ENCODE measurements at regions not wholly inside any gene's neighbourhood (a gene's known extent, or its start where the extent isn't known, plus 50 kb on each side); places are given as distances from the start of the nearest gene placed in this dataset.
"Not testable (repeated sequence)": the region's sequence is repeated elsewhere in the genome, so short reads cannot be mapped to it uniquely, and the experiment has no call there.

DNA sequence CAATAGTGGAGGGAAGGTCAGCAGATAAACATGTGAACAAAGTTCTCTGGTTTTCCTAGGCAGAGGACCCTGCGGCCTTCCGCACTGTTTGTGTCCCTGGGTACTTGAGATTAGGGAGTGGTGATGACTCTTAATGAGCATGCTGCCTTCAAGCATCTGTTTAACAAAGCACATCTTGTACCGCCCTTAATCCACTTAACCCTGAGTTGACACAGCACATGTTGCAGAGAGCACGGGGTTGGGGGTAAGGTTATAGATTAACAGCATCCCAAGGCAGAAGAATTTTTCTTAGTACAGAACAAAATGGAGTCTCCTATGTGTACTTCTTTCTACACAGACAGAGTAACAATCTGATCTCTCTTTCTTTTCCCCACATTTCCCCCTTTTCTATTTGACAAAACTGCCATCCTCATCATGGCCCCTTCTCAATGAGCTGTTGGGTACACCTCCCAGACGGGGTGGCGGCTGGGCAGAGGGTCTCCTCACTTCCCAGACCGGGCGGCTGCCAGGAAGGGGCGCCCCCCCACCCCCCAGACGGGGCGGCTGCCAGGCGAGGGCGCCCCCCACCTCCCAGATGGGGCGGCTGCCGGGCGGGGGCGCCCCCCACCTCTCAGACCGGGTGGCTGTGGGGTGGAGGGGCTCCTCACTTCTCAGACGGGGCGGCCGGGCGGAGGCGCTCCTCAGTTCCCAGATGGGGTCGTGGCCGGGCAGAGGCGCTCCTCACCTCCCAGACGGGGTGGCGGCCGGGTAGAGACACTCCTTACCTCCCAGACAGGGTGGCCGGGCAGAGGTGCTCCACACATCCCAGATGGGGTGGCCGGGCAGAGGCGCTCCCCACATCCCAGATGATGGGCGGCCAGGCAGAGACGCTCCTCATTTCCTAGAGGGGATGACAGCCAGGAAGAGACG is 361.6 kb upstream of the SGO1 start:
- H3K36me3 Mint-ChIP-seq (ENCODE audit: low read depth); H3K27ac Mint-ChIP-seq; H3K4me3 Mint-ChIP-seq; POLR2A ChIA-PET; DNase-seq; H3K27me3 Mint-ChIP-seq; CTCF ChIA-PET; H3K4me1 Mint-ChIP-seq; H3K9me3 Mint-ChIP-seq: not testable (repeated sequence)

DNA sequence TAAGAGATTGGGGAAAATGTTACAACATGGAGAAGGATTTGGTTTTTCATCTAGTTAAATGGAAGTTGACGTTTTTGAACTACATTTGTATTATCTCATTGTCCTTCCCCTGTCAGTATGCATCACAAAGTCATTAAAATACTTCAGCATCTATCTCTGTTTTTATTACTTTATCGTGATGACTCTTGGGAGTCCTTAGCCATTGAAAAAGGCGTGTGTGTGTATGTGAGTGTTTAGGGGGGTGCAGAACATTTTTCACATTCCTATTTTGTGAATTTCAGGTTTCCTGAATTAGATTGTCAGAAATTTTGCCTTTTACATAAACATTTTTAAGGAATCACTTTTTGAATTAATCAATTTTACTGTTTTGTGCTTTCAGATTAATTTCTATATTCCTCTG is 360.6 kb upstream of the SGO1 start:
- peaks cover 3% of the 10 kb centered on the region for H3K9me3 Mint-ChIP-seq
- H3K27ac Mint-ChIP-seq = no peak overlapping the region
- ChIA-PET POLR2A (no interaction called here), CTCF (no interaction called here)
- no peak overlapping the region for H3K4me3 Mint-ChIP-seq
- no peaks in the 10 kb centered on the region for H3K36me3 Mint-ChIP-seq (ENCODE audit: low read depth)
- no peak for DNase-seq
- no peaks in the 10 kb centered on the region for H3K4me1 Mint-ChIP-seq
- H3K27me3 Mint-ChIP-seq = no peaks in the 10 kb centered on the region

DNA sequence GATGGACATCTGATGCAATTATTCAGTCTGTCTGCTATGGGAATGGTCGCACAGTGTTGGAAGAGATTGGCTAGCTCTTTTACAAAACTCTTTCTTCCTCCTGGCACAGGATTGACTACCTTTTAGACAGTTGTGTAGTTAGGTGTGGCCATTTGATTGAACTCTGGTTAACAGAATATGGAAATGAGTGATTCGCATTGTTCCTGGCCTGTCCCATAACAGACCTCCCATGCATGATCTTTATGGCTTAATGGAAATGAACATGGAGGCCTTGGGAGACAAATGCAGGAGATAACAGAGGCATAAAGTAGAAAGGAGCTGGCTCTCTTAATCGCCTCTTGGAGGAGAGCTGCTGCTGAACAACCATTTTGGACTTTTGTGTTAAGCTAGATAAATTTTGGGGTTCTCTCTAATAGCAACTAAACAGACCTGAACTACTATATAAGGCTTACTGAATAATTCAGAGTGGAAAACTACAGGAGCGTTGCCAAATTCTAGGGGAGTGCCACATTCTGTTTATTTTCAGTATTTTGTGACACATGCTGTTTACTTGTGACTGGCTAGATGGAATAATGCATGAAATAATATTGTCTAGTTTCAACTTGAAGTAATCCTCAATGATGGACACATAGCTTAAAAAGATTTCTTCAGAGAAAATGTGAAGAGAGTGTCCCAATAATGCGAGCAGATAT is 357.7 kb upstream of the SGO1 start:
- ChIA-PET POLR2A (no interaction called here), CTCF (no interaction called here)
- Mint-ChIP-seq H3K9me3 (peaks cover 3% of the 10 kb centered on the region), H3K27ac (no peak overlapping the region), H3K27me3 (no peaks in the 10 kb centered on the region), H3K36me3 (ENCODE audit: low read depth) (no peaks in the 10 kb centered on the region), H3K4me3 (no peak overlapping the region), H3K4me1 (no peaks in the 10 kb centered on the region)
- DNase-seq = no peak

DNA sequence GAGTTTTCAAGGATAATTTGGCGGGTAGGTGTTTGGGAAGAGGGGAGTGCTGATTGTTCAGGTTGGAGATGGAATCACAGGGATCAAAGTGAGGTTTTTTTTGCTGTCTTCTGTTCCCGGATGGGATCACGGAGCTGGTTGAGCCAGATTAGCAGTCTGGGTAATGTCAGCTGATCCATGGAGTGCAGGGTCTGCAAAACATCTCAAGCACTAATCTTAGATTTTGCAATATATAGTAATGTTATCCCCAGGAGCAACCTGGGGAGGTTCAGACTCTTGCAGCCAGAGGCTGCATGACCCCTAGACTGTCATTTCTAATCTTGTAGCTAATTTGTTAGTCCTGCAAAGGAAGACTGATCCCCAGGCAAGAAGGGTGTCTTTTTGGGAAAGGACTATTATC is 354.1 kb upstream of the SGO1 start:
- no peak for DNase-seq
- H3K4me1 Mint-ChIP-seq = no peaks in the 10 kb centered on the region
- no peaks in the 10 kb centered on the region for H3K36me3 Mint-ChIP-seq (ENCODE audit: low read depth)
- CTCF ChIA-PET = no interaction called here
- no peaks in the 10 kb centered on the region for H3K27me3 Mint-ChIP-seq
- POLR2A ChIA-PET = no interaction called here
- H3K9me3 Mint-ChIP-seq = no peaks in the 10 kb centered on the region
- H3K4me3 Mint-ChIP-seq = no peak overlapping the region
- no peak overlapping the region for H3K27ac Mint-ChIP-seq

DNA sequence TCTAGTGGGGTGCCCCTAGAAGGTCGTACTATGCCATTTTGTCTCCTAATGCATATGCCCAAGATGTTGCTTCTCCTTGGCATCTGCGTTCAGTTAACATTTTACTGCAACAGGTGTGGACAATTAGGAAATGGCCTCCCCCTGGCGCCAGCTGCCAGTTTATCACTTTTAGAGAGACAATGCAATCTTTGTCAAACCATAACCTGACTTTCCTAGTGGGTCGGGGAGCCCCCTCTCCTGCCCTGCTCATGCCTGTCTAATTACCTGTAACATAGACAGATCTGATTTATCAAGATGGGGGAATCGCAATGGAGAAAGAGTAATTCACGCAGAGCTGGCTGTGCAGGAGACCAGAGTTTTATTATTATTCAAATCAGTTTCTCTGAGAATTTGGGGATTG is 353.7 kb upstream of the SGO1 start:
- Mint-ChIP-seq H3K9me3 (no peaks in the 10 kb centered on the region), H3K4me3 (no peak overlapping the region), H3K27me3 (no peaks in the 10 kb centered on the region), H3K36me3 (ENCODE audit: low read depth) (no peaks in the 10 kb centered on the region), H3K4me1 (no peaks in the 10 kb centered on the region), H3K27ac (no peak overlapping the region)
- ChIA-PET POLR2A (no interaction called here), CTCF (no interaction called here)
- DNase-seq = no peak

DNA sequence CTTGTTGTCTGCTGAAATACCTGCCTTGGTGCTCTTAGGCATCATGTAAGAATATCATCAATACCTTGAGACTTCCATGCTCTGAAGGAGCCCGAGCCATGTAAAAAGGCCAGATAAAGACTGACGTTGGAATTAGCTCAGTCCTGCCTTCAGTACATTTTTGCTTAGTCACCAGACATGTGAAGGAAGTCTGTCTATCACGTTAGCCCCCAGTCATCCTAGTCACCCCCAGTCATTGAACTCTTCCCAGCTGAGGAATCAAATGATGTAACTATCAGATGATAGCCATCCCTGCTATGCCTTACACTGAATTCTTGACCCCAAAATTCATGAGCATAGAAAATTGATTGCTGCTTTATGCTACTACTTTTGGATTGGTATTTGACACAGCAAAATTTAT is 351.2 kb upstream of the SGO1 start:
- DNase-seq = no peak
- POLR2A ChIA-PET = no interaction called here
- Mint-ChIP-seq H3K4me1 (no peaks in the 10 kb centered on the region), H3K27me3 (no peaks in the 10 kb centered on the region), H3K9me3 (no peaks in the 10 kb centered on the region), H3K4me3 (no peak overlapping the region), H3K36me3 (ENCODE audit: low read depth) (no peaks in the 10 kb centered on the region), H3K27ac (no peak overlapping the region)
- CTCF ChIA-PET = no interaction called here

DNA sequence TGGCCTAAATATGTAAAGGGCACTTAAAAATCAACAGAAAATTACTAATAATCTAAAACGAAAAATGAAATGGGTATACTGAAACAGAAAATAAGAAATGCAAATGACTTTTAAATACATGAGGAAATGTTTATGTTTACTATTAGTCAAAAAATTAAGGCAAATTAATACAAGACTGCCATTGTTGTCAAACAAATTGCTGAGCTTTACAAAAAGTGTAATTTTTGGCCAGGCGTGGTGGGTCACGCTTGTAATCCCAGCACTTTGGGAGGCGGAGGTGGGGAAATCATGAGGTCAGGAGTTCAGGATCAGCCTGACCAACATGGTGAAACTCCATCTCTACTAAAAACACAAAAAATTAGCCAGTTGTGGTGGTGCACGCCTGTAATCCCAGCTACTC is 343.9 kb upstream of the SGO1 start:
- Mint-ChIP-seq H3K4me1 (no peaks in the 10 kb centered on the region), H3K27ac (no peak overlapping the region), H3K36me3 (ENCODE audit: low read depth) (no peaks in the 10 kb centered on the region), H3K9me3 (no peaks in the 10 kb centered on the region), H3K4me3 (no peak overlapping the region), H3K27me3 (no peaks in the 10 kb centered on the region)
- ChIA-PET CTCF (no interaction called here), POLR2A (no interaction called here)
- no peak for DNase-seq

DNA sequence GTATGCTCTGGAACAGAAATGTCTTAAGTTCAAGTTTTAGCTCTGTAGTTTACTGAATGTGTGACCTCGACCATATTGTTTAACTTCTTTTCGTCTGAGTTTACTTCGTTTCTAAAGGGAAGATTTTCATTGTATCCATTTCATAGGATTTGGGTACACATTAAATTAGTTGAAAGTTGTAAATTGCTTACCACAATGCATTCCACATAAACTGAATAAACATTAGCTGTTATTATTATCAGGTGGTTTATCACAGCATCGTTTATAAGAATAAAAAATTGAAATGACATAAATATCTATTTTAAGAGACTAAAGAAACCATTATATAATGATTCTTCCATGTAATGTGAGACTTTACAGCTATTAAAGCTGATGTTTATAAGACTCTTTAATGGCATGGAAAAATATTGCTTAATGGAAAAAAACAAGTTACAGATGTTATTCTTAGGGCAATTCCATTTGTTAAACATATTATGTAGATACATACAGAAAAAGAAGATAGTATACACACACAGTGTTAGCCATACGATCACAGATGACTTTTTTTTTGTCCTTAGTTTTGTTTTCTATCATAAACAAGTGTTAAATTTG is 342.3 kb upstream of the SGO1 start:
- no peaks in the 10 kb centered on the region for H3K9me3 Mint-ChIP-seq
- DNase-seq = no peak
- ChIA-PET POLR2A (no interaction called here), CTCF (no interaction called here)
- no peak overlapping the region for H3K4me3 Mint-ChIP-seq
- no peaks in the 10 kb centered on the region for H3K4me1 Mint-ChIP-seq
- H3K27me3 Mint-ChIP-seq = no peaks in the 10 kb centered on the region
- H3K36me3 Mint-ChIP-seq (ENCODE audit: low read depth) = no peaks in the 10 kb centered on the region
- no peak overlapping the region for H3K27ac Mint-ChIP-seq

DNA sequence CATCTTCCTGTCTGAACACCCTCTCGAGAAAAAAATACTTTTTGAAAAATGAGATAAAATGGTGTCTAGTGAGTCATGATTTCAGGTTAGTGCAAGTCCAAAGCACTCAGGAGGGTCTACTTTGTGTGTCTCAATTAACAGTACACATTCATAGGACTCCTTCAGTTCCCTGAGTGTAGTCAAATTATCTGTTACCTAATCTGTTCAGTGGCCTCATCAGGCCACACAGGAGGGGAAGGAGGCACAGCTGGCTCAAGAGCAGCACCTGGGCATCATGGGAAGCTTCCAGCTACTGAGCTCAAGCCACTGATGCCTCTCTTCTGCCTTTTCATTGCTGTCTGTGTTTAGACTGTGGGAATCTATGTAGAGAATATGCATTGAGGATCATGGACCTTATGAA is 341.4 kb upstream of the SGO1 start:
- no peaks in the 10 kb centered on the region for H3K9me3 Mint-ChIP-seq
- H3K27me3 Mint-ChIP-seq = no peaks in the 10 kb centered on the region
- no peak overlapping the region for H3K4me3 Mint-ChIP-seq
- CTCF ChIA-PET = no interaction called here
- POLR2A ChIA-PET = no interaction called here
- DNase-seq = no peak
- H3K36me3 Mint-ChIP-seq (ENCODE audit: low read depth) = no peaks in the 10 kb centered on the region
- no peak overlapping the region for H3K27ac Mint-ChIP-seq
- H3K4me1 Mint-ChIP-seq = no peaks in the 10 kb centered on the region

DNA sequence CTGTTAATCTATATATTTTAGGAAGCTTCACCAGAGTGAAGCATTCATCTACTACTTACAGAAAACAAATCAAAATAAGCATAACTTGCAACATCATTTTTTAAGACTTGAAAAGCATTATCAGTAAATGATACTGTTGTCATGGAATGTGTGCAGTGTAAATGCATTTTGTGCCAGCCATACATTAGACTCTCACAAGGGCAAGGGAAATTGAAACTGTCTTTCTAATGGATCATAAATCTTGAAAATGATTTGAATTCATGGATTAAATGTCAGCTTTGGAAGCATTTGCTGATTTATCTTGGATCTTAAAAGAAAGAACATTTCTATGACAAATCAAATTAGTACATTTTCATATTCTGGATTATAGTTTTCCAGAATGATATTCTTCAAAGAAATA is 338.3 kb upstream of the SGO1 start:
- ChIA-PET POLR2A (no interaction called here), CTCF (no interaction called here)
- Mint-ChIP-seq H3K27ac (no peak overlapping the region), H3K36me3 (ENCODE audit: low read depth) (no peaks in the 10 kb centered on the region), H3K9me3 (no peaks in the 10 kb centered on the region), H3K27me3 (no peaks in the 10 kb centered on the region), H3K4me3 (no peak overlapping the region), H3K4me1 (no peaks in the 10 kb centered on the region)
- DNase-seq = no peak

DNA sequence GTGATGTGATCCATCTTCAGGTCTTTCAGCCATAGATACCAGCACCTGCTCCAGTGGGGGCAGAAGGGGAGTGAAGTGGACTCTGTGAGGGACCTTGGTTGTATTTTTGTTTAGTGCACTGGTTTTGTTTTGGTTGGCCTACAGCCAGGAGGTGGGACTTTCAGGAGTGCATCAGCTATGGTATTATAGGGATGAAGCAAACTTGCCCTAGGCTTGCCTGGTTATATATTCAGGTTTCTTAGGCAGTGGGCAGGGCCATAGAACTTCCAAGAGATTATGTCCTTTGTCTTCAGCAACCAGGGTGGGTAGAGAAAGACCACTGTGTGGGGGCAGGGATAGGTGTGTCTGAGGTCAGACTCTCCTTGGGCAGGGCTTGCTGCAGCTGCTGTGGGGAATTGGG is 337.3 kb upstream of the SGO1 start:
- POLR2A ChIA-PET = no interaction called here
- Mint-ChIP-seq H3K9me3 (no peaks in the 10 kb centered on the region), H3K4me3 (no peak overlapping the region), H3K36me3 (ENCODE audit: low read depth) (no peaks in the 10 kb centered on the region), H3K27ac (no peak overlapping the region), H3K4me1 (no peaks in the 10 kb centered on the region), H3K27me3 (no peaks in the 10 kb centered on the region)
- CTCF ChIA-PET = no interaction called here
- no peak for DNase-seq

DNA sequence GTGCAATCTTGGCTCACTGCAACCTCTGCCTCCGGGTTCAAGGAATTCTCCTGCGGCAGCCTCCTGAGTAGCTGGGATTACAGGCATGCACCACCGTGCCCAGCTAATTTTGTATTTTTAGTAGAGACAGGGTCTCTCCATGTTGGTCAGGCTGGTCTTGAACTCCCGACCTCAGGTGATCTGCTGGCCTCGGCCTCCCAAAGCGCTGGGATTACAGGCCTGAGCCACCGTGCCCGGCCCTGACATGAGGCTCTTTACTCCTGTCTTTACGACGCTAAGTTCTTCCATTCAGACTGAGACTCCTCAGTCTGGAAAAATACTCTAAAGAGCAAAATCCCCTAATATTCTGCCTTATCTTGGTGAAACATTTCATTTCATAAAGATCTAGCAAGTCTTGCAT is 331.3 kb upstream of the SGO1 start:
- POLR2A ChIA-PET; H3K9me3 Mint-ChIP-seq; H3K27me3 Mint-ChIP-seq; CTCF ChIA-PET; H3K4me3 Mint-ChIP-seq; H3K27ac Mint-ChIP-seq; H3K36me3 Mint-ChIP-seq (ENCODE audit: low read depth); H3K4me1 Mint-ChIP-seq; DNase-seq: not testable (repeated sequence)

DNA sequence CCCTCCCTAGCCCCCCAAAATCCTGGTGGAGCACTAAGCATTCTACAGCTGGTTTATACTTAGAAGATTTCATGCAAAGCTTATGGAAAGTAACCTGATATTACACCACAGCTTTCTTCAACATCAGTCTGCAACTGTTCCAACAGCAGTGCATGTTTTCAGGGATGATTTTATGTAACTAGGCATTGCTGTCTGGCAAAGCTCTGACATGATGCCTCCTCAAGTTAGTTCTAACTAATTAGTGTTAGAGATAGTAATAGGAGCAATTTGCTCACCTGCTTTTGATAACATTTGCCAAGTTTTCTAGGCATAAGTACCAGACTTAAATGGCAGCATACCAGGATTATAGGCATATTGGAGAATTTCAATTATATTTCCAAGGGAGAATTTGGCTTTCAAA is 330.3 kb upstream of the SGO1 start:
- POLR2A ChIA-PET = no interaction called here
- Mint-ChIP-seq H3K27ac (no peak overlapping the region), H3K4me3 (no peak overlapping the region), H3K36me3 (ENCODE audit: low read depth) (no peaks in the 10 kb centered on the region), H3K27me3 (no peaks in the 10 kb centered on the region), H3K4me1 (no peaks in the 10 kb centered on the region), H3K9me3 (no peaks in the 10 kb centered on the region)
- no peak for DNase-seq
- CTCF ChIA-PET = no interaction called here

DNA sequence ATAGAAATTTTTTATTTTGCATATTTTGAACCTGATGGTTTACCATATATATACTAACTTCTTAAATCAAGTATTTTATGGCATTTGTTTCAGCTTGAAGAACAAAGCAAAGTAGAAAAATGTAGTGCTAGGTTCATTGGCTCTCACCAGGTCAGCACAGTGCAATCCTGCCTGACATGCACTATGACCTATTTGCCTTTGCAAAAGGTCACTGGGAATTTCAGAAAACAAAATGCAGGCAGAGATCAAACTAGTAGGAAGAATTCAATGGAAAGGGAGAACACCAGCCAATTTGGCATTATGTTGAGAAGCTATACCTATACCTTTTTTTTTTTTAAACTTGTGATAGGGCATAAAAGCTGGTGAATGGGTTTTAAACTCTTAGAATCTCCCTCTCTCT is 329.8 kb upstream of the SGO1 start:
- H3K27ac Mint-ChIP-seq = no peak overlapping the region
- DNase-seq = no peak
- H3K27me3 Mint-ChIP-seq = no peaks in the 10 kb centered on the region
- ChIA-PET POLR2A (no interaction called here), CTCF (no interaction called here)
- no peaks in the 10 kb centered on the region for H3K4me1 Mint-ChIP-seq
- no peaks in the 10 kb centered on the region for H3K36me3 Mint-ChIP-seq (ENCODE audit: low read depth)
- no peak overlapping the region for H3K4me3 Mint-ChIP-seq
- H3K9me3 Mint-ChIP-seq = no peaks in the 10 kb centered on the region

Measured in activated CD4-positive, alpha-beta memory T cell treated with anti-CD3 and anti-CD28 coated beads, Interleukin-2, amount 10 ng/mL, durations not matched to agents 7 days and 5 days (primary cell).